A673 (cell line): ENCODE measurements at regions not wholly inside any gene's neighbourhood (a gene's known extent, or its start where the extent isn't known, plus 50 kb on each side); places are given as distances from the start of the nearest gene placed in this dataset.

Source experiments
- BruUV-seq: library from RNA; stranded (reverse); fragments of 400-500 nt; replicated peaks from 2 replicates; lab custom pipeline; 2021; lab: Mats Ljungman, UMichigan
- CTCF ChIA-PET: fragments of 300-600 bp; sonication (Branson Sonifier 250); formaldehyde crosslinking; loops from one replicate; lab custom pipeline; 2022; ENCODE audit warnings: antibody characterized with exemption; lab: Charles Lee
- POLR2A ChIA-PET: fragments of 300-600 bp; sonication (Branson Sonifier 250); formaldehyde crosslinking; loops from one replicate; lab custom pipeline; 2022; ENCODE audit warnings: antibody characterized with exemption; ENCODE audit not compliant: low non-redundant PET; lab: Charles Lee
- DNase-seq: peaks from one replicate; pipeline ENCODE4 v3.0.0-alpha.2; 2015; ENCODE audit warnings: low spot score
- H3K27ac ChIP-seq: fragments of 200-600 bp; sonication (generic); 2 replicates; pipeline ENCODE4 v1.5.1; 2016; ENCODE audit warnings: mixed run types, low read depth, mild to moderate bottlenecking, mixed read lengths, antibody characterized with exemption, low read length; ENCODE audit not compliant: poor library complexity, severe bottlenecking
- H3K27me3 ChIP-seq: fragments of 200-600 bp; sonication (generic); replicated peaks from 2 replicates; pipeline ENCODE4 v1.6.1; 2017; ENCODE audit warnings: mixed run types, low read depth, mild to moderate bottlenecking, mixed read lengths, antibody characterized with exemption, low read length; ENCODE audit not compliant: insufficient read depth, poor library complexity
- H3K36me3 ChIP-seq: fragments of 200-600 bp; sonication (generic); 2 replicates; pipeline ENCODE4 v1.6.1; 2016; ENCODE audit warnings: mixed run types, mild to moderate bottlenecking, mixed read lengths, antibody characterized with exemption, low read length; ENCODE audit not compliant: insufficient read depth, poor library complexity, severe bottlenecking
- H3K4me1 ChIP-seq: fragments of 200-600 bp; sonication (generic); 2 replicates; pipeline ENCODE4 v1.6.1; 2017; ENCODE audit warnings: mixed run types, mild to moderate bottlenecking, mixed read lengths, antibody characterized with exemption, low read length; ENCODE audit not compliant: insufficient read depth, poor library complexity, severe bottlenecking
- H3K4me3 ChIP-seq: fragments of 200-600 bp; sonication (generic); 2 replicates; pipeline ENCODE4 v1.5.1; 2016; ENCODE audit warnings: low read depth, mixed run types, mild to moderate bottlenecking, mixed read lengths, low read length; ENCODE audit not compliant: poor library complexity, severe bottlenecking
- H3K9me3 ChIP-seq: fragments of 200-600 bp; sonication (generic); 2 replicates; pipeline ENCODE4 v1.6.1; 2016; ENCODE audit warnings: mixed run types, low read depth, mild to moderate bottlenecking, mixed read lengths, antibody characterized with exemption, low read length; ENCODE audit not compliant: poor library complexity, severe bottlenecking
- EZH2 ChIP-seq: fragments of 200-600 bp; sonication (generic); IDR thresholded peaks from 2 replicates; pipeline ENCODE4 v1.6.1; 2017; ENCODE audit warnings: borderline replicate concordance, low read depth, mild to moderate bottlenecking, mixed read lengths, antibody characterized with exemption, low read length; ENCODE audit not compliant: poor library complexity, severe bottlenecking
- intact Hi-C: fragments of 100-400 bp; cut with micrococcal nuclease; formaldehyde crosslinking; loops from one replicate; pipeline ENCODE4 v1.10.0; 2022; ENCODE audit not compliant: unreplicated experiment
- TF ChIP-seq, protein P1 (sequence below): fragments of 300-800, 200-600 bp; sonication (generic); conservative IDR thresholded peaks from 2 replicates; pipeline ENCODE4 v1.5.1; 2017; ENCODE audit warnings: low read depth, mild to moderate bottlenecking, antibody characterized with exemption, low read length, moderate library complexity, mixed read lengths

DNA sequence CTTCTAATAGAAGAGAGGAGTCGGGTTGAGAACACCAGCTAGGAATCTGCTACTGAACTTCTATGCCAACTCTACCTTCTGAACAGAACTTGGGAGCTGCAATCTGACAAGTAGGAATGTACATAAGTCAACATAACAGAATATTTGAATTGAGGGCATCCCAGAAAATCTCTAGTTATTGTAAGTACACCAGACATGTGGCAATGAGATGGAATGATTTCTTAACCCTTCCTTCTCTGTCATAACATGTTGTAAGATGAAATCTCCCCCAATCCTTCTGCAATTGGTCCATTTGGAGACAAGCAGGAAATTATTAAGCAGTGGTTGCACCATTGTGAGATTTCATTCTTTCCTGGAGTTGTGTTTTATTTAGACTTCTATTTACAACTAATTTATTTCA, 68.7 kb upstream of the TMPO start:
- no peaks in the 10 kb centered on the region for H3K4me1 ChIP-seq
- no peak for DNase-seq
- no peaks in the 10 kb centered on the region for H3K27me3 ChIP-seq
- H3K4me3 ChIP-seq = no peak overlapping the region
- ChIA-PET POLR2A (no interaction called here), CTCF (no interaction called here)
- intact Hi-C loops = no loop called here
- H3K9me3 ChIP-seq = no peaks in the 10 kb centered on the region
- H3K36me3 ChIP-seq = no peaks in the 10 kb centered on the region
- TF ChIP-seq, protein P1, sequence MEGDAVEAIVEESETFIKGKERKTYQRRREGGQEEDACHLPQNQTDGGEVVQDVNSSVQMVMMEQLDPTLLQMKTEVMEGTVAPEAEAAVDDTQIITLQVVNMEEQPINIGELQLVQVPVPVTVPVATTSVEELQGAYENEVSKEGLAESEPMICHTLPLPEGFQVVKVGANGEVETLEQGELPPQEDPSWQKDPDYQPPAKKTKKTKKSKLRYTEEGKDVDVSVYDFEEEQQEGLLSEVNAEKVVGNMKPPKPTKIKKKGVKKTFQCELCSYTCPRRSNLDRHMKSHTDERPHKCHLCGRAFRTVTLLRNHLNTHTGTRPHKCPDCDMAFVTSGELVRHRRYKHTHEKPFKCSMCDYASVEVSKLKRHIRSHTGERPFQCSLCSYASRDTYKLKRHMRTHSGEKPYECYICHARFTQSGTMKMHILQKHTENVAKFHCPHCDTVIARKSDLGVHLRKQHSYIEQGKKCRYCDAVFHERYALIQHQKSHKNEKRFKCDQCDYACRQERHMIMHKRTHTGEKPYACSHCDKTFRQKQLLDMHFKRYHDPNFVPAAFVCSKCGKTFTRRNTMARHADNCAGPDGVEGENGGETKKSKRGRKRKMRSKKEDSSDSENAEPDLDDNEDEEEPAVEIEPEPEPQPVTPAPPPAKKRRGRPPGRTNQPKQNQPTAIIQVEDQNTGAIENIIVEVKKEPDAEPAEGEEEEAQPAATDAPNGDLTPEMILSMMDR = no peak
- TF ChIP-seq EZH2 = no peak
- no TSS peak for BruUV-seq
- H3K27ac ChIP-seq = no peak overlapping the region

DNA sequence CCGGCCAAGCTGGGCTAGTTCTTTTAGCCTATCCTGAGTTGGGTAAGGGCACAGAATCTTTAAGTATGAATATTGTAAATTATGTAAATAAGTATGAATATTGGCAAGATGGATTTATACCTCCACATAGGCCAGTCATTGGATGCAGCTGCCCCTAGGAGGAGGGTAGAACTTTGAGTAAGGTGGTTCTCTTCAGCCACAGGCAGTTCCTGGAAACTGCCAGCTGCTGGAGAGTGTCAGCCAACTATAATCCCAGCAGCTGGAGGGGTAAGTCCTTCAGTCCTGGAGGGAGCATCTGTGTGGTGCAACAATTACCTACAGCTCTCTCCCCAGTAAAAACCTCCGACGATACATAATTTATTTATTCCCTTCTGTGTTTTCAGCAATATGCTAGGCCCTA, 65.8 kb upstream of the TMPO start:
- no peaks in the 10 kb centered on the region for H3K36me3 ChIP-seq
- no peaks in the 10 kb centered on the region for H3K27me3 ChIP-seq
- no peak overlapping the region for H3K27ac ChIP-seq
- intact Hi-C loops = no loop called here
- POLR2A ChIA-PET = no interaction called here
- H3K9me3 ChIP-seq = no peaks in the 10 kb centered on the region
- H3K4me3 ChIP-seq = no peak overlapping the region
- no peaks in the 10 kb centered on the region for H3K4me1 ChIP-seq
- DNase-seq = no peak
- BruUV-seq = no TSS peak
- CTCF ChIA-PET = no interaction called here
- TF ChIP-seq, protein P1 = no peak
- TF ChIP-seq EZH2 = no peak

DNA sequence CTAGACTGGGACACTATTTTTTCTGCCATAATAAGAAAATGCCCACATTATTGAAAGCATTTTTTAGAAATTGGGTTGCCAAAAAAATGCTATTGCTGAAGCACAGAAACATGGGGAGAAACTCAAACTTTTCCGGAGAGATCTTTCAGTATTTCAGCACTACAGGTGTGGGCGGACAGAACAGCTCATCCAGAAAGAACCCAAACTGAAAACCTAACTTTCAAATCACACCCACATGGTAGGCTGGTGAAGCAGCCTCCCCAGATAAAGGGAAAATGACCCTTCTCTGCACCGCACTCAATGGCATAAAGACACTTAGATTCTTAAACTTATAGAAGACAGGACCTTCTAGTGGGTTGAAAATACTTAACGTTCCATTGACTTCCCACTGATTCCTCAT, 62.3 kb upstream of the TMPO start:
- no peak for DNase-seq
- H3K4me3 ChIP-seq = no peak overlapping the region
- CTCF ChIA-PET = no interaction called here

More for the DNA sequence above, 62.3 kb upstream of the TMPO start:
- Histone ChIP-seq H3K36me3 (no peaks in the 10 kb centered on the region), H3K4me1 (no peaks in the 10 kb centered on the region), H3K27ac (no peak overlapping the region), H3K27me3 (no peaks in the 10 kb centered on the region), H3K9me3 (no peaks in the 10 kb centered on the region)
- intact Hi-C loops = no loop called here
- BruUV-seq = no TSS peak
- TF ChIP-seq EZH2 = no peak
- TF ChIP-seq, protein P1 = no peak
- POLR2A ChIA-PET = no interaction called here
